Iris pigment epithelial cell (primary cell): ENCODE measurements at regions not wholly inside any gene's neighbourhood (a gene's known extent, or its start where the extent isn't known, plus 50 kb on each side); places are given as distances from the start of the nearest gene placed in this dataset.
"Not testable (repeated sequence)": the region's sequence is repeated elsewhere in the genome, so short reads cannot be mapped to it uniquely, and the experiment has no call there.

Experiments
- DNase-seq: peaks from one replicate; pipeline ENCODE4 v3.0.0-alpha.2; 2011; ENCODE audit warnings: low read depth

DNA sequence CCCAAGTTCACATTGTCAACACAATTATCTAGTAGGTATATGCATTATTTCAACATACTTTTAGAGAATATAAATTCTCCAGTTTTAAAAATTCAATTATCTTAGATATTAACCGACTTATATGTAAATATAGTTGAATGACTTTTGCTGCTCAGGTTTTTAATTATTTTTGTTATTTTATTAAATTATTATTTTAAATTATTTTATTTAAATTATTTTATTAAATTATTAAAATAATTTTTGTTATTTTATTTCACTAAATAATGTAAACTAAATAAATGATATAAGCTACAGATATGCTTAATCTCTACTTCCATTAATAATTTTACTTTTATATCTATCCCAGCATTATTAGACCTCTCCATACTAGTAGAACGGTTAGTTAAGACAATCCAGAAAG is 544.3 kb upstream of the ARRDC3 start:
- DNase-seq, result no peak

DNA sequence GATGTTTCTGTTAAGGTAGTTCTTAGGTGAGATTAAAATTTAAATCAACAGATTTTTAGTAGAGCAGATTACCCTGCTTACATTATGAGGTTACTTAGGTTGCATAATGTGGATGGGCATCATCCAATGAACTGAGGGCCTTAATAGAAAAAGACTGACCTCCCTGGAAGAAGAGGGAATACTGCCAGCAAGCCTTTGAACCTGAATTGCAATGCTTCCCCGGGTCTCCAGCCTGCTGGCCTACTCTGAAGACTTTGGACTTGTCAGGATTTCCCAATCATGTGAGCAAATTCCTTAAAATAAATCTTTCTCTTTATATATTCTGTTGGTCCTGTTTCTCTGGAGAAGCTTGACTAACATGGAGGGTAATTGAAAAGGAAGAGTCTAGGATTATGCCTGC is 542.1 kb upstream of the ARRDC3 start:
- no peak for DNase-seq

DNA sequence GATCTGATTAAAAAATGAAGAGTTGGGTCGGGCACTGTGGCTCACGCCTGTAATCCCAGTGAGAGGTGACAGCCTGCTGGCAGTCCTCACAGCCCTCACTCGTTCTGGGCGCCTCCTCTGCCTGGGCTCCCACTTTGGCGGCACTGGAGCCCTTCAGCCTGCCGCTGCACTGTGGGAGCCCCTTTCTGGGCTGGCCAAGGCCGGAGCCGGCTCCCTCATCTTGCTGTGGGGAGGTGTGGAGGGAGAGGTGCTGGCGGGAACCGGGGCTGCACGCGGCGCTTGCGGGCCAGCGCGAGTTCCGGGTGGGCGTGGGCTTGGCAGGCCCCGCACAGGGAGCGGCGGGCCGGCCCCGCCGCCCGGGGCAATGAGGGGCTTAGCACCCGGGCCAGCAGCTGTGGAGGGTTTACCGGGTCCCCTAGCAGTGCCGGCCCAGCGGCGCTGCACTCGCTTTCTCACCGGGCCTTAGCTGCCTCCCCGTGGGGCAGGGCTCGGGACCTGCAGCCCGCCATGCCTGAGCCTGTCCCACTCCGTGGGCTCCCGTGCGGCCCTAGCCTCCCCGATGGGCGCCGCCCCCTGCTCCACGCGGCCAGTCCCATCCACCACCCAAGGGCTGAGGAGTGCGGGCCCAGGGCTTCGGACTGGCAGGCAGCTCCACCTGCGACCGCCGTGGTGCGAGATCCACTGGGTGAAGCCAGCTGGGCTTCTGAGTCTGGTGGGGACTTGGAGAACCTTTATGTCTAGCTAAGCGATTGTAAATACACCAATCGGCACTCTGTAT is 534.1 kb upstream of the ARRDC3 start:
- not testable (repeated sequence) for DNase-seq

DNA sequence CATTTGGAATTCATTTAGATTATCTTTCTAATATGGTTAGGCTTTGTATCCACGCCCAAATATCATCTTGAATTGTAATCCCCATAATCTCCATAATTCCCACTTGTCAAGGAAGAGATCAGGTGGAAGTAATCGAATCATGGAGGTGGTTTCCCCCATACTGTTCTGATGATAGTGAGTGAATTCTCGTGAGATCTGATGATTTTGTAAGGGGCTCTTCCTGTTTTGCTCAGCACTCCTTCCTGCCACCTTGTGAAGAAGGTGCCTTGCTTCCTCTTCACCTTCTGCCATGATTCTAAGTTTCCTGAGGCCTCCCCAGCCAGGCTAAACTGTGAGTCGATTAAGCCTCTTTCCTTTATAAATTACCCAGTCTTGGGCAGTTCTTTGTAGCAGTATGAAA is 527.5 kb upstream of the ARRDC3 start:
- no peak for DNase-seq

DNA sequence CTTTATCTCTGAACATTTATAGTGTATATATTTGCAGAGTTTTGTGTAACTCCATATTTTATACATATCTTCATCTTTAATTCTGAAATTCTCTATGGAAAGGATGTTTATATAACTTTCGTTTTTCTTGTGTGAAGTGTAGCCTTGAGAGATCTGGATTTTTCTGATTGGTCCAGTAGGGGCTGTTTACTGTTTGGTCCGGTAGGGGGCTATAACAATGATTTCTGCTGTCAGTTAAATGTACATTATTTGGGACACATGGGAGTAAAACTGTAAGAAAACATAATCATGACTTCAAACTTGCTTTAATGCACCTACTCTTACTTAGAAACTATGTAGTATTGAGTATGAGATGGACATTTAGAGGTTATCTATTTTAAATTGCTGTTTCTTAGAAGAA is 527.1 kb upstream of the ARRDC3 start:
- DNase-seq, result no peak

DNA sequence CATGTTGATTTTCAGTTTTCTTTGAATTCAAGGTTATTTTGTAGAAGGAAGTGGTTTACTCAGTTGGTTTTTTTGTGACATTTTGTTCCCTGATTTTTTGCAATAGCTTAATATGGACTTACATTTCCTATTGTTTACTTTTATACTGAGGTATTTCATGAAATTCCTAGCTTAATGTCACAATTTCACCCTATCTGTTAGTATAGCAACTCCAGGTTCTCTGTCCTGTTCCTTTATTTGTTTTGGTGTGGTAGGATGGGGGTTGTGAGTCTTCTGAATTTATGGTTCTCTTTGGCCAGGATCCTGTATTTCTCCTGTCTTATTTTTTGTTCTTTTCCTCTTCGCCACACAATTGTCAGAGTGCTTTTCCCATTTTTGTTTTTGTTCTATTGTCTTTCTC is 523.4 kb upstream of the ARRDC3 start:
- no peak for DNase-seq

DNA sequence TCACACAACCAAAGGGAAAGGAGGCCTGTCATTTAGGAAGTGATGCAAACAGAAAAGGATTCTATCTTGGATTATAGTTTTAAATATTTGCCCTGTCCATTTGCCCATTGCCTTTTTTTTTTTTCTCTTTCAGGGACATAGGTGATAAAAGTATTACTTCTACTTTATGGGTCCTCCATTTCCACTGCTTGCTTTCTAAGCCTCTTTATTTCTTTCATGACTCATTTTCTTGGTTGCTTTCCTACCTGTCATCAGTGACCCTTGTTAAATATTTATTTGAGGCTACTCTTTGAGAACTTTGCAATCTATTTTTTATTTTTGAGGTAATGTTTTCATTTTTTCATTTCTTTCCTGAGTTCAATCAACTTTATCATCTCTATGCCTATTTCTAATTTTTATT is 522.9 kb upstream of the ARRDC3 start:
- DNase-seq, result no peak

DNA sequence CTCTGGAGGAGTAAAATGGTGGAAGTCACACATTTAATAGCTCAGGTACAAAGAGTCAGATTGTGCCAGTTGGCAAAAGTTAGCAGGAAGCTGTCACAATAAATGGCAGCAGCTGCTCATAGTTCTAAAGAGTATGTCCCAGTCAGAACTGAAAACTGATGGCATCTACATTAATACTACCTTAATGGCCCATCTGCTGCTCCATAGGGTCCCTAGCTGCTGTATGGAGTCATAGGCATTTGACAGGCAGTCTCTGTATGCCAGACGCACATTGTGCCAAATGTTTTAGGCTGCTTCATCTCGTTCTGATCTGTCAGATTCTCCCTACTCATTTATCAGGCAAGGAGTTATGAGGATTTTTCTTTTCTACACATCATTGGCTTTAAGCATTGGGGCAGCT is 515.8 kb upstream of the ARRDC3 start:
- DNase-seq, result no peak

DNA sequence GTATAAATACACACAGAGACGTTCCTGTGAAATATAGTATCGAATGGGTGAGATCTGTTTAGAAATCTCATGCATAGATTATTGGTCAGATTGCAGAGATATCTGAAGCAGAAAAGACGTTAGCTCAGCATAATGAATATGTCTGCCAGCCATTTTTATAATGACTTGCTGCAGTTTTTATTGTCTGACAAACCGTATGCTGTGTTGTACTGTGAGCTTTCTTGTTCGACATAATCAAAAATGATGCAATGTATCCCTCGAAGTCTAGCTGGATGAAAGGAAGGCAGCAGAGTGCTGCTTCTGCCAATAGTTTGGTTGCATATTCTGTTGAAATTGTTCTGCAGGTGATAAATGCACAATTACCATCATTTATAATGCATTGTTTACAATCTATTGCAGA is 514.9 kb upstream of the ARRDC3 start:
- no peak for DNase-seq

DNA sequence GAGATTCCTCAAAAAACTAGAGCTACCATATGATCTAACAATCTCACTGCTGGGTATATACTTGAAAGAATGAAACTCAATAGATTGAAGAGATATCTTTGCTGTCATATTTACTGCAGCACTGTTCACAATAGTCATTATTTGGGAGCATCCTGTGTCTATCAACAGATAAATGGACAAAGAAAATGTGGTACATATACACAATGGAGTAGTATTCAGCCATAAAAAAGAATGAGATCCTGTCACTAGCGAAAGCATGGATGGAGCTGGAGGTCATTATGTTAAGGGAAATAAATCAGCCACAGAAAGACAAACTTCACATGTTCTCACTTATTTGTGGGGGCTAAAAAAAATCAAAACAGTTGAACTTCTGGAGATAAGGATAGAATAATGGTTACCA is 505.7 kb upstream of the ARRDC3 start:
- DNase-seq, result no peak

DNA sequence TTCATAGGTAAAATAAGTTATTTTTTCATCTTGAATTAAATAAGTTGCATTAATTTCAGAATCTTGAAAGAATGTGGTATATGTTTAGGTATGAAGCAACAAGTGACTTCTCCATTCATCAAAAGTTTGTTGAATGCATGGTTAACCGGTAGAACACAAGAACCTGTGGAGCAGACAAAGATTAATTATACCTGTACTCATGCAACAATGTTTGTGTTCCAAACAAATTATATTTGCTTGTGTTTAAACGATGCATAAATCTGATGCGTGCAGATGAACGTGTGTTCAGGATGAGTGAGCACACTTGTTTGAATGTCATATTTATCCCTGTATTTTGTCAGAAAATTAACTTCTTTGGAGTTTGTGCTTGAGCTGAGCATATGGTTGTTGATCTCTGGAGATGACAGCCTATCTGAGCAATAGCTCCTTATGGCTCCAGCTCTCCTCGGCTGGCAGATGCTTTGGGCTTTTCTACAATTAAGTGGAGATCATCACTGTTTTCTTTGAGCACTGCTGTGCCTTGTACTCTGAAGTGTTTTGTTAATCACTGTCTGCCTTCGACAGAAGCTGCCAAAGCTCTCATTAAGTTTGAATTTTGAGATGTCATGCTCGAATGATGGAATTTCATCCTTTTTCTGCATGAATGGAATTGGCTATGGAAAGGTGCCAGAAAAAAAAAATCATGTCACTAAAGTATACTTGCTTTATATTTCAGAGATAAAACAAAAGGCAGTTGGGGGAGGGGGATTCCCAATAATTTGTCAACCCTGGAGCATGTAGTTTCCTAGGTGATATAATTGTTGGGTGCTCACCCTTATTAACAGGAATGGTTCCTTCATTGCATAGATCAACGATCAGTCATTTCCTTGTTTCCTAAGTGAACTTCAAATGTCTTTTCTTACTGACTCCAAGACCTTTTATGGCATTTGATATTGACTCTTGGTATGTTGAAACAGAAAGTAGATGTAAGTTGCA is 502.5 kb upstream of the ARRDC3 start:
- peak; percentile 5 for DNase-seq

DNA sequence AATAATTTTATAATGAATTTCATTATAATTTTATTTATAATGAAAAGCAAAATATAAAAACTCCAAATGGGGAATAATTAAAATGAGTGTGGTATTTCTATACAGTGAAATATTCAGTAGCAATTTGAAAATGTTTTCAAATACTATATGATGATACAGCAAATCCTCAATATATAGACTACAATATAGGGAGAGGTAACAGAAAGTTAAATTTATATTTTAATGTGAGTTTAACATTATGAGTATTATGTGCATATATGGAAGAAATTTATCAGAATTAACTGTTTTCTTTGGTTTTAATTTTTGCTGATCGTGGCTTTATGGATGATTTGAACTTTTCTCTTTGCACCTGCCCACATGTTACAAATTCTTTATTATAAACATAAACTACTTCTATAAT is 500.9 kb upstream of the ARRDC3 start:
- DNase-seq, result no peak

DNA sequence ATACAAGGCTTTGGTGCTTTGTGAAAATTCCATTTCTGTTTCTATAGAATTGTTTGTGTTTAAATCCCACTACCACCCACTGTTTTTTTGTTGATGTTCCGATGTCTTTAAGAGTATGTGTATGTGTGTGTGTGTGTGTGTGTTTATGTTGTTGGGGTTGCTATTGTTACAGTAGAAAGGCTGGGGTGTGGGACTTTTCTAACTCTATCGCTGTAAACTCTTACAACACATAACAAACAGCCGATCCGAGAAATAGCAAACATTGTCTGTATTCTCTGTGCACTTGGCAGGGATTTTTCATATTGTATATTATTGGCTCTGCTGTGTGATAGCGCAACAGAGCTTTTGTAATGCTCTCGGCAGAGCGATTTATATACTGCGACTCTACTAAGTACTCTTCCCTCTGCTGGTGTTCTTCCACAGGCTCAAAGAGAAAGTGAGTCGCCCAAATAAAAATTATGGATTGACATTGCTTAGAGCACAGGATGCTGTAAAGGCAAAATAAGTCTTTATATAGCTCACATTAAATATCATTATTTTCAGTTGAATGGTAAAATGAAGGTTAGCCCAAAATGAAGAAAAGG is 492.2 kb upstream of the ARRDC3 start:
- DNase-seq, result no peak

DNA sequence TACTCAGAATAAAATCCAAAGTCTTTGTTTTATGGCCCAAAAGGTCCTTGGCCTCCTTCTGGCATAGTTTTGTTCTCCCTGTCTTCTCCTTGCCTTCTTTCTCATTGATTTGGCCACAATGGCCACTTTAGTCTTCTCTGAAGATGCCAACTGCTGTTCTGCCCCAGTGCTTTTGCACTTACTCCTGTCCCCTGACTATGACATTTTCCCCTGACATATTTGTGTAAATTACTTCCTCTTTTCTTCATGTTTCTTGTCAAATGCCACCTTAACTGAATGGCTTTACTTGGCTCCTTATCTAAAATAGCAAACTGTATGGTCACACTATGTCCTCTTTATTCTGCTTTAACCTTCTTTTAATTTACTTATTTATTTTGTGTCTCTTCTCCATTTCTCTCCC is 484.7 kb upstream of the ARRDC3 start:
- DNase-seq, result no peak

DNA sequence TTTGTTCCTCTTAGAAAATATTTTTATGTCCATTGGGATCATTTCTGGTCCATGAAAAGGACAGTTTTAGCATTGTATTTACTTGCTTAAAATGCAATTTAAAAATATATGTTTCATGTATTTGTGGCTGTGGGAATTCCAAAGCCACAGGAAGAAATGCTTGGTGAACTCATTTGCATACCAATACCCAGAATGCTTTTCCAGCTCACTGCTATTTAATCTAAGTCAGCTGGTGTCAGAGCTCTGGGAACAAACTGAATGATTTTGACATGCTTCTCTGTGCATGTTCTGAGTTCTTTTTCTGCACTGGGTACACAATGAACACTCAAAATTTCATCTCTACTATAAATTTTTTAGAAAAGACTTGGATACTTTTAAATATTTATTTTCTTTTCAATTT is 482.8 kb upstream of the ARRDC3 start:
- no peak for DNase-seq

DNA sequence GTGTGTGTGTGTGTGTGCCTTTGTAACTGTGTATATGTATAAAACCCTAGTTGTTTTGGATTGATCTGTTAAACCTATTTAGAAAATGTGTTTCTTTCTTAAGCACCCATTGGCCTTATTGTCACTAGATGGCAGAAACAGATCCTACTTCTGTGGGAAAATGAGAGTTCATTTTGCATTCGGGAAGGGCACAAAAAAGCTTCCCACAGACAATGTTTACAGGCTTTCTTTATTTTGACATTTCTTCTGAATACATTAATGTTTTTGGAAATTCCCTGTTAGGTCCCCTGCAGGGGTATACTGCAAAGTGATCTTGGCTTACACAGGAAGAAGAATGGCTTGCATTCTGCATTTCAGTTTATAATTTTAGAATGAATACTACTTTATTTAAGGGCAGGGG is 481.8 kb upstream of the ARRDC3 start:
- DNase-seq, result no peak

DNA sequence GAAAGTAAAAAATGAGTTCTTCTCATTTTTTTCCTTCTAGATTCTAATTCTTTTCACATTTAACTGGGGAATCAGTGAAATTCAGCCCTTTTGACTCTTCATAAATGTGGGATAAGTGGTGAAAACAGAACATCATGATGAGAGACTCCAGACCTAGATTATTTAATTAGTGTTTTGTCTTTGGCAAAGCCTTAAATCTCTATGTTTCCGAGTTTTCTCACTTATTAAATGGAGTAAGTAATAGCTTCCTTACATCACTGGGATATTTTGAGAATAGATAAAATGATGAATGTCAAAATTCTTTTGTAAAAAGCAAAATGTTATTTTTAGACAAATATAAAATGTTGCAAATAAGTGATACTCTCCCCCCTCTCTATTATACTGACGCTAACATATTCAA is 468.6 kb upstream of the ARRDC3 start:
- DNase-seq, result no peak

DNA sequence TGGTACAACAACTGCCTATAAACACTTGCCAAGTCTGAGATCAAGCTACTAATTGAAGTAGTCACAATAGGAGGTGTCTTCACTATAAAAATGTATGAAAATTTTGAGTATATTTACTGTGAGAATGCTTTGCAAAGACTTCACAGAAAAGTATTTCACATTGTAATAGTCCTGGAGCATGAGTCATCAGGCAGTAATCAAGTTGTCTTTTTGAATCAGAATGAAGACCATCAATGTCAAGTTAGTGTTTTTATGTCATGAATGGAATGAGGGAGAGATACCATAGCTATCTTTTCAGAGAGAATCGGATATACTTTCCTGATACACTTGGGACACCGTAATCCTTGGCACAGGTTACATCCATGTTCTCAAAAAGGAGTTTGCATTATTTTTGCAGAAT is 466.9 kb upstream of the ARRDC3 start:
- peak; percentile 51 for DNase-seq

DNA sequence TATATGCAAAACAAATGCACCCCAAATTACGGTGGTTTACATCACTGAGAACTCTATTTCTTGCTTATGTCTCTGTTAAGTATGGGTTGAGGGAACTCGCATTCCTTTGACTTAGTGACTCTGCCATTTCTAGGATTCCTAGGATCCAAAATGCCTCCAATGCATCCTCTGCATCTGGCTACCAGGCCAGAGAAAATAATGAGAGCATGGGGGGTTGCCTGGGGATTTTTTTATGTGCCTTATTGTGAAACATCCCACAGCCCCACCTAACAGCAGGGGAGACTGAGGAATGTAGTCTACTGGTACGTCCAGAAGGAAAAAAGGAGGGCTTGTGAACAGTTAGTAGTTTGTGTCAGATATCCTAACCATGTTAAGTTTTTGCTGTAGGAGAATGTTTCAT is 466.0 kb upstream of the ARRDC3 start:
- peak; percentile 3 for DNase-seq

DNA sequence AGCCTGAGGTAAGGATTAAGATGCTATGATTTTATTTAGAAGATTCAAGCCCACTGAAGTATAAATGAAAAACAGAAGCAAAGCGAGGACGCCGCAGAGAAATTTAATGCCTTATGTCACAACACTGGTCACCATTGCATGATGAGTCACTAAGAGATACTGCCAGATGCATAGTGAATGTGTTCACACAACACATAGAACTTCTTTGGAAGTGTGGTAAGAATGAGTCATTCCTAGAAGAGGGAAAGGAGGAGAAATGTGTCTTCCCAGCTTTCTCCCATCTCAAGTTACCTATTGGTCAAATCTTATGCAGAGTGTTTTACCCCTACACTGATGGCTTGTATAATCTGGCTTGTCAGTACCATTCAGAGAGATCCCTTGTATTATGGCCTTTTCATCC is 465.3 kb upstream of the ARRDC3 start:
- peak; percentile 88 for DNase-seq

DNA sequence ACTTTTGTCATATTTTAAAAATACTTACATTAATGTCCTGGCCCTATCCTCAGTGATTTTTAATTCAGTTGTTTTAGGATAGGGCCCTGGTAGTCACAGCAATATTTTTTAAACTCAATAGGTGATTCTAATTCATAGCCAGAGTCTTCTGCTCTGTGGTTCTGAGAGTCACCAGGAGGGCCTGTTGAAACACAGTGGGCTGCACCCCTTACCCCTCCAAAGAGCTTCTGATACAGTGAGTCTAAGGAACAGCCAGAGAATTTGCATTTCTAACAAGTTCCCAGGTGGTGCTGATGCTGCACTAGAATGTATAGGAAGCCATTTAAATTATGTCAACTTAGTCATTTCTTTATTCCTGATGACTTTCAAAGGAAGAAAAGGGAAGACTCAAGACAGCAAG is 458.3 kb upstream of the ARRDC3 start:
- no peak for DNase-seq

DNA sequence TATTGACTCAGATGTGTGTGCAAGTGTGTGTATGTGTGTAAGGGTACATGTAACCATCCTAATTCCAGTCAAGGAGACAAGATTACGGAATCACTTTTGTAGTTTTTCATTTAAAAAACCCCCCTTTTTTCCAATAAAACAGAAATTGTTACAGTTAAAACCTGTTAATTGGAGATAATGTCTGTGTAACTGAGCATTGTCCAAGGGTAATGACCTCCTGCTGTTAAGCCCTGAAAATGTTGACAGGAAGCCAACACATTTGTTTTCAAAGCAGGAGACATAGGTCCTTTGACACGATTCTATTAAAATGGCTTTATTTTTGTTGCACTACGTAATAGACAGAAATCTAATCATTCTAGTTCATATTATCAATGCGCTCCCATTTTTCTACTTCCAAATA is 457.3 kb upstream of the ARRDC3 start:
- DNase-seq, result no peak

DNA sequence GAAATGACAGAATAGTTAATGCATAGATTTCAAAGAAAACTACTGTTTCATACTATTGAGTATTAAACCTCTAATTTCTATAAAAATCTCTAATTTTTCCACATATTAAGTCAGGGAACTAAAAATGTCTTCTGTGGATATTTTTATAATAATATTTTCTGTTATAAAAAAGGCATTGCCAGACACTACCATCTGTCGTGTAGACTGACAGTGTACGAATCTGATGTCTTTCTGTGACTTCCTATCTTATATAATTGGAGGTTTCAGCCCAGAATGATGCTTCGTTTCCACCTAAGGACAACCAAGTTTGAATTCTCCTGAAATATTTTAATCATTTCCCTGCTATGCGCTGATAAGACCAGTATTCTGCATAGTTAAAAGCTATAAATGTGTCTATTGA is 456.6 kb upstream of the ARRDC3 start:
- DNase-seq, result no peak
